GM23338 (cell line): ENCODE measurements at regions not wholly inside any gene's neighbourhood (a gene's known extent, or its start where the extent isn't known, plus 50 kb on each side); places are given as distances from the start of the nearest gene placed in this dataset.

Experiments
- ATAC-seq: fragments of 200-7000 bp; cut with Tn5 transposase; 3 replicates; pipeline ENCODE4 v1.9.1; 2020
- DNase-seq: peaks from one replicate; pipeline ENCODE4 v3.0.0-alpha.2; 2015; ENCODE audit warnings: low spot score
- H2AFZ ChIP-seq: fragments of 200-600 bp; sonication (generic); 2 replicates; pipeline ENCODE4 v1.8.0; 2016; ENCODE audit warnings: antibody characterized with exemption, mild to moderate bottlenecking, moderate library complexity
- H3F3A ChIP-seq: fragments of 200-600 bp; sonication (generic); replicated peaks from 2 replicates; pipeline ENCODE4 v1.8.0; 2017; ENCODE audit warnings: antibody characterized with exemption, mixed run types, low read depth
- H3K27ac ChIP-seq: fragments of 200-600 bp; sonication (generic); 2 replicates; pipeline ENCODE4 v1.6.1; 2016; ENCODE audit warnings: low read depth
- H3K27me3 ChIP-seq: fragments of 200-600 bp; sonication (generic); 2 replicates; pipeline ENCODE4 v1.8.0; 2016; ENCODE audit warnings: mild to moderate bottlenecking, mixed run types, moderate library complexity; ENCODE audit not compliant: insufficient read depth
- H3K36me3 ChIP-seq: fragments of 200-600 bp; sonication (generic); 2 replicates; pipeline ENCODE4 v1.8.0; 2016; ENCODE audit warnings: mild to moderate bottlenecking; ENCODE audit not compliant: insufficient read depth
- H3K4me1 ChIP-seq: fragments of 200-600 bp; sonication (generic); 2 replicates; pipeline ENCODE4 v1.8.0; 2016; ENCODE audit warnings: mild to moderate bottlenecking, moderate library complexity; ENCODE audit not compliant: insufficient read depth
- H3K4me2 ChIP-seq: fragments of 200-600 bp; sonication (generic); 2 replicates; pipeline ENCODE4 v1.7.1; 2017; ENCODE audit warnings: mixed run types
- H3K4me3 ChIP-seq: fragments of 200-600 bp; sonication (generic); 2 replicates; pipeline ENCODE4 v1.6.1; 2016; ENCODE audit warnings: mixed run types
- H3K79me2 ChIP-seq: fragments of 200-600 bp; sonication (generic); replicated peaks from 2 replicates; pipeline ENCODE4 v1.8.0; 2017; ENCODE audit warnings: mild to moderate bottlenecking; ENCODE audit not compliant: insufficient read depth
- H3K9me2 ChIP-seq: fragments of 200-600 bp; sonication (generic); 2 replicates; pipeline ENCODE4 v1.8.0; 2017; ENCODE audit not compliant: insufficient read depth
- H4K20me1 ChIP-seq: fragments of 200-600 bp; sonication (generic); replicated peaks from 2 replicates; pipeline ENCODE4 v1.8.0; 2017; ENCODE audit warnings: mild to moderate bottlenecking; ENCODE audit not compliant: insufficient read depth
- H3K27ac Mint-ChIP-seq: 2 replicates; pipeline ENCODE4 v1.8.0; 2020; ENCODE audit warnings: inconsistent platforms, mild to moderate bottlenecking, moderate library complexity, mixed read lengths
- H3K27me3 Mint-ChIP-seq: 3 replicates; pipeline ENCODE4 v1.8.0; 2022; ENCODE audit warnings: low read depth, mild to moderate bottlenecking, moderate library complexity, mixed read lengths, inconsistent platforms; ENCODE audit not compliant: insufficient read depth, poor library complexity
- H3K36me3 Mint-ChIP-seq: 3 replicates; pipeline ENCODE4 v1.8.0; 2021; ENCODE audit warnings: low read depth, mild to moderate bottlenecking, inconsistent platforms, moderate library complexity, mixed read lengths
- H3K4me1 Mint-ChIP-seq: 3 replicates; pipeline ENCODE4 v1.8.0; 2020; ENCODE audit warnings: mild to moderate bottlenecking, inconsistent platforms, mixed read lengths
- H3K4me3 Mint-ChIP-seq: 3 replicates; pipeline ENCODE4 v1.8.0; 2021; ENCODE audit warnings: moderate library complexity, mild to moderate bottlenecking, inconsistent platforms, mixed read lengths
- H3K9me3 Mint-ChIP-seq: 3 replicates; pipeline ENCODE4 v1.8.0; 2020; ENCODE audit warnings: moderate library complexity, mild to moderate bottlenecking, inconsistent platforms, mixed read lengths
- CREB1 ChIP-seq: fragments of 250-450 bp; sonication (Bioruptor Pico); IDR thresholded peaks from 2 replicates; pipeline ENCODE4 v1.5.0; 2020; ENCODE audit warnings: low read depth, mild to moderate bottlenecking, moderate library complexity
- EZH2phosphoT487 ChIP-seq: fragments of 200-600 bp; sonication (generic); IDR thresholded peaks from one replicate; pipeline ENCODE4 v1.8.1; 2018; ENCODE audit warnings: antibody characterized with exemption; ENCODE audit not compliant: unreplicated experiment
- JUNB ChIP-seq: IDR thresholded peaks from one replicate; pipeline ENCODE4 v1.6.1; 2016; ENCODE audit warnings: antibody characterized with exemption; ENCODE audit not compliant: unreplicated experiment
- NANOG ChIP-seq: IDR thresholded peaks from 2 replicates; pipeline ENCODE4 v1.6.1; 2016; ENCODE audit warnings: antibody characterized with exemption, borderline replicate concordance
- POLR2AphosphoS5 ChIP-seq: IDR thresholded peaks from 2 replicates; pipeline ENCODE4 v1.6.1; 2016; ENCODE audit warnings: antibody characterized with exemption, low read depth
- STAT1 ChIP-seq: IDR thresholded peaks from one replicate; pipeline ENCODE4 v1.6.1; 2016; ENCODE audit warnings: antibody characterized with exemption; ENCODE audit not compliant: unreplicated experiment
- ZNF114 ChIP-seq: fragments of 250-450 bp; sonication (Bioruptor Pico); IDR thresholded peaks from 2 replicates; pipeline ENCODE4 v1.5.0; 2020; ENCODE audit warnings: mild to moderate bottlenecking, moderate library complexity
- TF ChIP-seq, protein P1 (sequence below): IDR thresholded peaks from 2 replicates; pipeline ENCODE4 v1.6.1; 2016; ENCODE audit warnings: antibody characterized with exemption
- TF ChIP-seq, protein P2 (sequence below), 2 experiments: fragments of 200-600 bp in 1 of 2; sonication (generic) in 1 of 2; conservative IDR thresholded peaks; 2 replicates each; pipeline versions ENCODE4 v1.5.1 to v1.6.1; 2016 to 2017; ENCODE audit warnings: antibody characterized with exemption in 2 of 2, low read depth in 2 of 2, mild to moderate bottlenecking in 2 of 2, moderate library complexity in 1 of 2
- TF ChIP-seq, protein P3 (sequence below): IDR thresholded peaks from one replicate; pipeline ENCODE4 v1.6.1; 2018; ENCODE audit warnings: antibody characterized with exemption; ENCODE audit not compliant: unreplicated experiment

DNA sequence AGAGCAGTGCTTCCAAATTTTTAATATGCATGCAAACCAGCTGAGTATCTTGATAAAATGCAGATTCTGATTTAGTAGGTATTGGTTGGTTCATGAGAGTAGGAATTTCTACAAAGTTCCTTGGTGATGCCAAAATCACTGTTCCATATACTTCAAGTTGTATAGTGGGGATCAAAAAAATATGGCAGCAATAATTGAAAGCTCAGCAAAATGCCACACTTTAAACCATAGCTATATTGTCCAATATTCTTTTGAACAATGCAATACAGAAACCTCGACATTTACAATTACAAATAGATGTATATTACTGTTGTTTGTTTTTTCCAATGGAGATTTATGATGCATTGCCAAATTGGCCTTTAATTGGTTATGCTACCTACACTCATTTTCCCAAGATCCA lies 55.7 kb upstream of the NCAM2 start (continued):
- TF ChIP-seq, protein P1, sequence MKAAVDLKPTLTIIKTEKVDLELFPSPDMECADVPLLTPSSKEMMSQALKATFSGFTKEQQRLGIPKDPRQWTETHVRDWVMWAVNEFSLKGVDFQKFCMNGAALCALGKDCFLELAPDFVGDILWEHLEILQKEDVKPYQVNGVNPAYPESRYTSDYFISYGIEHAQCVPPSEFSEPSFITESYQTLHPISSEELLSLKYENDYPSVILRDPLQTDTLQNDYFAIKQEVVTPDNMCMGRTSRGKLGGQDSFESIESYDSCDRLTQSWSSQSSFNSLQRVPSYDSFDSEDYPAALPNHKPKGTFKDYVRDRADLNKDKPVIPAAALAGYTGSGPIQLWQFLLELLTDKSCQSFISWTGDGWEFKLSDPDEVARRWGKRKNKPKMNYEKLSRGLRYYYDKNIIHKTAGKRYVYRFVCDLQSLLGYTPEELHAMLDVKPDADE = no peak
- TF ChIP-seq CREB1 (no peak), JUNB (no peak), POLR2AphosphoS5 (no peak)
- TF ChIP-seq, protein P2, sequence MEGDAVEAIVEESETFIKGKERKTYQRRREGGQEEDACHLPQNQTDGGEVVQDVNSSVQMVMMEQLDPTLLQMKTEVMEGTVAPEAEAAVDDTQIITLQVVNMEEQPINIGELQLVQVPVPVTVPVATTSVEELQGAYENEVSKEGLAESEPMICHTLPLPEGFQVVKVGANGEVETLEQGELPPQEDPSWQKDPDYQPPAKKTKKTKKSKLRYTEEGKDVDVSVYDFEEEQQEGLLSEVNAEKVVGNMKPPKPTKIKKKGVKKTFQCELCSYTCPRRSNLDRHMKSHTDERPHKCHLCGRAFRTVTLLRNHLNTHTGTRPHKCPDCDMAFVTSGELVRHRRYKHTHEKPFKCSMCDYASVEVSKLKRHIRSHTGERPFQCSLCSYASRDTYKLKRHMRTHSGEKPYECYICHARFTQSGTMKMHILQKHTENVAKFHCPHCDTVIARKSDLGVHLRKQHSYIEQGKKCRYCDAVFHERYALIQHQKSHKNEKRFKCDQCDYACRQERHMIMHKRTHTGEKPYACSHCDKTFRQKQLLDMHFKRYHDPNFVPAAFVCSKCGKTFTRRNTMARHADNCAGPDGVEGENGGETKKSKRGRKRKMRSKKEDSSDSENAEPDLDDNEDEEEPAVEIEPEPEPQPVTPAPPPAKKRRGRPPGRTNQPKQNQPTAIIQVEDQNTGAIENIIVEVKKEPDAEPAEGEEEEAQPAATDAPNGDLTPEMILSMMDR (conservative IDR thresholded peaks at IDR 0.05; ENCODE audit: low read depth in 2 of 2) = no peak

DNA sequence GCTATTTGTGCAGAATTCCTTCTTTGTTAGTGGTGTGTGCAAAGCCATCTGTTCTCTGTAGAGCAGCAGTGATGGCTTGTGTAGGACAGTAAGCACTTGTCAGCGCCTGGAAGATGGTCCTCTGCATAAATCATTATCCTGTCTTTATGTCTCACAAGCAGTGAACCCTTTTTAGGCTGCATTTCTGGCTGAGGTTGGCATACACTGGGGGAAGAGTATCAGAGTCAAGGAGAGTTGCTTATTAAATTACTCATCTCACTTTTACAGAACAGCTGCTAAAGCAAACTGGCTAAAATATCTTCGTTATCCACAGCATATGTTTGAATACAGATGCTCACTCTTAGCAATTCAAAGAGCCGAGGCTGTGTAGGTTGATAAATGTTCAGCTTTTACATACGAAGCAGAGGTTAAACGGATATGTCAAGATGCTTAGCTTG lies 54.6 kb upstream of the NCAM2 start:
- Histone ChIP-seq H3K27ac (no peak overlapping the region), H3K4me1 (peaks cover 1% of the 10 kb centered on the region; the same call in 1 of the 2 replicates), H3K27me3 (no peaks in the 10 kb centered on the region), H3K79me2 (no peaks in the 10 kb centered on the region), H2AFZ (0 out of 2 replicates have a peak overlapping the region, but pooled peaks have one; percentile 0), H3K9me2 (no peaks in the 10 kb centered on the region), H3K36me3 (no peaks in the 10 kb centered on the region), H3K4me3 (no peak overlapping the region), H4K20me1 (no peaks in the 10 kb centered on the region), H3F3A (no peaks in the 10 kb centered on the region), H3K4me2 (no peak overlapping the region)
- Mint-ChIP-seq H3K4me1 (peaks cover 3% of the 10 kb centered on the region; the same call in 2 of the 3 replicates), H3K27ac (no peak overlapping the region), H3K27me3 (no peaks in the 10 kb centered on the region), H3K36me3 (no peaks in the 10 kb centered on the region), H3K9me3 (no peaks in the 10 kb centered on the region; the same call in 2 of the 3 replicates), H3K4me3 (no peak overlapping the region)
- ATAC-seq (no peak), DNase-seq (no peak)
- TF ChIP-seq JUNB = no peak
- TF ChIP-seq CREB1 = no peak
- TF ChIP-seq, protein P3, sequence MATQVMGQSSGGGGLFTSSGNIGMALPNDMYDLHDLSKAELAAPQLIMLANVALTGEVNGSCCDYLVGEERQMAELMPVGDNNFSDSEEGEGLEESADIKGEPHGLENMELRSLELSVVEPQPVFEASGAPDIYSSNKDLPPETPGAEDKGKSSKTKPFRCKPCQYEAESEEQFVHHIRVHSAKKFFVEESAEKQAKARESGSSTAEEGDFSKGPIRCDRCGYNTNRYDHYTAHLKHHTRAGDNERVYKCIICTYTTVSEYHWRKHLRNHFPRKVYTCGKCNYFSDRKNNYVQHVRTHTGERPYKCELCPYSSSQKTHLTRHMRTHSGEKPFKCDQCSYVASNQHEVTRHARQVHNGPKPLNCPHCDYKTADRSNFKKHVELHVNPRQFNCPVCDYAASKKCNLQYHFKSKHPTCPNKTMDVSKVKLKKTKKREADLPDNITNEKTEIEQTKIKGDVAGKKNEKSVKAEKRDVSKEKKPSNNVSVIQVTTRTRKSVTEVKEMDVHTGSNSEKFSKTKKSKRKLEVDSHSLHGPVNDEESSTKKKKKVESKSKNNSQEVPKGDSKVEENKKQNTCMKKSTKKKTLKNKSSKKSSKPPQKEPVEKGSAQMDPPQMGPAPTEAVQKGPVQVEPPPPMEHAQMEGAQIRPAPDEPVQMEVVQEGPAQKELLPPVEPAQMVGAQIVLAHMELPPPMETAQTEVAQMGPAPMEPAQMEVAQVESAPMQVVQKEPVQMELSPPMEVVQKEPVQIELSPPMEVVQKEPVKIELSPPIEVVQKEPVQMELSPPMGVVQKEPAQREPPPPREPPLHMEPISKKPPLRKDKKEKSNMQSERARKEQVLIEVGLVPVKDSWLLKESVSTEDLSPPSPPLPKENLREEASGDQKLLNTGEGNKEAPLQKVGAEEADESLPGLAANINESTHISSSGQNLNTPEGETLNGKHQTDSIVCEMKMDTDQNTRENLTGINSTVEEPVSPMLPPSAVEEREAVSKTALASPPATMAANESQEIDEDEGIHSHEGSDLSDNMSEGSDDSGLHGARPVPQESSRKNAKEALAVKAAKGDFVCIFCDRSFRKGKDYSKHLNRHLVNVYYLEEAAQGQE = no peak
- TF ChIP-seq EZH2phosphoT487 = no peak
- no peak for TF ChIP-seq ZNF114 (CRISPR knock-in tag)
- TF ChIP-seq NANOG = no peak
- no peak for TF ChIP-seq STAT1
- TF ChIP-seq, protein P2 (conservative IDR thresholded peaks at IDR 0.05; ENCODE audit: low read depth in 2 of 2) = no peak
- TF ChIP-seq, protein P1 = no peak
